NCI-H2029 treated with DMSO at 0.1 percent for 48 hours (cell line): ENCODE measurements at regions not wholly inside any gene's neighbourhood (a gene's known extent, or its start where the extent isn't known, plus 50 kb on each side); places are given as distances from the start of the nearest gene placed in this dataset.
"Not testable (repeated sequence)": the region's sequence is repeated elsewhere in the genome, so short reads cannot be mapped to it uniquely, and the experiment has no call there.

Experiments
- DNase-seq: peaks from one replicate; lab custom pipeline; 2025; lab: John Stamatoyannopoulos, UW

GRCh38 chr1:157325220-157325619 is 187.0 kb upstream of the ETV3 start:
- no peak for DNase-seq

DNA sequence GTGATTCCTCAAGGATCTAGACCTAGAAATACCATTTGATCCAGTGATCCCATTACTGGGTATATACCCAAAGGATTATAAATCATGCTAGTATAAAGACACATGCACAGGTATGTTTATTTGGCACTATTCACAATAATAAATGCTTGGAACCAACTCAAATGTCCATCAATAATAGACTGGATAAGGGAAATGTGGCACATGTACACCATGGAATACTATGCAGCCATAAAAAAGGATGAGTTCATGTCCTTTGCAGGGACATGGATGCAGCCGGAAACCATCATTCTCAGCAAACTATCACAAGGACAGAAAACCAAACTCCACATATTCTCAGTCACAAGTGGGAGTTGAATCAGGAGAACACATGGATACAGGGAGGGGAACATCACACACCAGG is 183.8 kb upstream of the ETV3 start:
- DNase-seq: not testable (repeated sequence)

DNA sequence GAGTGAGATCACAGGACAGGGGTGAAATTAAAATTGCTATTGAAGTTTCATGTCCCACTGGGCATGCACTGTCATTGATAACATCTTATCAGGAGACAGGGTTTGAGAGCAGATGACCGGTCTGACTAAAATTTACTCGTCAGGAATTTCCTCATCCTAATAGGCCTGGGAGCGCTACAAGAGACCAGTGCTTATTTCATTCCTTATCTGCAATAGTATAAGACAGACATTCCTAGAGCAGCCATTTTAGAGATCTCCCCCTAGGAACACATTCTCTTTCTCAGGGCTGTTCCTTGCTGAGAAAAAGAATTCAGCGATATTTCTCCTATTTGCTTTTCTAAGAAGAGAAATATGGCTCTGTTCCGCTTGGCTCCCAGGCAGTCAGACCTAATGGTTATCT is 181.4 kb upstream of the ETV3 start:
- no peak for DNase-seq

GRCh38 chr1:157317229-157317628 is 179.0 kb upstream of the ETV3 start:
- not testable (repeated sequence) for DNase-seq

DNA sequence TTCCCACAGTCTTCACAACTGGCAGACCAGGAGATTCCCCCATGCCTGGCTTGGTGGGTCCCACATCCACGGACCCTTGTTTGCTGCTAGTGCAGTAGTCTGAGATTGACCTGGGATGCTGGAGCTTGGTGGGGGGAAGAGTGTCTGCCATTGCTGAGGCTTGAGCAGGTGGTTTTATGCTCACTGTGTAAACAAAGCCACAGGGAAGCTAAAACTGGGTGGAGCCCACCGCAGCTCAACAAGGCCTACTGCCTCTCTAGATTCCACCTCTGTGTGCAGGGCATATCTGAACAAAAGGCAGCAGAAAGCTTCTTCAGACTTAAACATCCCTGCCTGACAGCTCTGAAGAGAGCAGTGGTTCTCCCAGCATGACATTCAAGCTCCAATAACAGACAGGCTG is 177.3 kb upstream of the ETV3 start:
- DNase-seq: peak; percentile 9

DNA sequence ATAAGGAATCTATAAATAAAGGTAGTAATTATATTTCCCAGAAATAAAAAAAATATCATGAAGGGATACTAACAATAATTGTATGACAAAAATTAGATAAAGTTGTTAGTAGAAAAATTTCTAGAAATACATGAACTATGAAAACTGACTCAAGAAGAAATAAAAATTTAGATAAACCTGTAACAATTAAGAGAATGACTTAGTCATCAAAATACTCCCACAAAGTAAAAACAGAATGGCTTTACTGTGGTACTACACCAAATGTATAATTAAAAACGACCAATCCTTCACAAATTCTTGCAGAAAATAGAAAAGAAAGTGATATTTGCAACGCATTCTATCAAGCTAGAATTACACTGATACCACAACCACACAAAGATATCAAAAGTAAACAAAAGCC is 176.2 kb upstream of the ETV3 start:
- DNase-seq: no peak

DNA sequence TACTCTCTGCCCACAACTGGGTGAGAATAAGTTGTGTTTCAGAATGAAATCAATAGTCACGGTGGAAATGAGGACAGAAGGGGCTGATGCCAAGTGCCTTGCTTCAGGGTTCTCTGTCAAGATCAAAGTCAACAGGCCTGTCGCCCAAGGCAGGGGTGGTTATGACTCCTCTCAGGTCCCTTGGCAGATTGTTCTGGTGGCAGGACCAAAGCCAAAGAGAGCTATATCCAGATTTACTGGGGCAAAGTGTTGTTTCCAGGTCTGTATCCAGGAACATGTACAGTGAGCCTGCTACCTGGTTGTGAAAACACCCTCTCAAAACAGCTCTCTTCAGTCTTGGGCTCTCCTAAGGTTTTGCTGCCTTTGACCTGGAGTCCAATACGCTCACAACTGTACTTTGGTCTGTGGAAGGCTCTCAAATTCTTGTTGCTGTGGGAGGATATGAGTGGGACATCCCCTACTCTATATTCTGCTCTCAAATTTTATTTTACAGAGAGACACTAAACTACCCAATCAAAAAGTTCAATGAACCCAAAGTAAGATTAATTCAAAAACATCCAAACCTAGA is 175.1 kb upstream of the ETV3 start:
- peak; percentile 36 for DNase-seq

DNA sequence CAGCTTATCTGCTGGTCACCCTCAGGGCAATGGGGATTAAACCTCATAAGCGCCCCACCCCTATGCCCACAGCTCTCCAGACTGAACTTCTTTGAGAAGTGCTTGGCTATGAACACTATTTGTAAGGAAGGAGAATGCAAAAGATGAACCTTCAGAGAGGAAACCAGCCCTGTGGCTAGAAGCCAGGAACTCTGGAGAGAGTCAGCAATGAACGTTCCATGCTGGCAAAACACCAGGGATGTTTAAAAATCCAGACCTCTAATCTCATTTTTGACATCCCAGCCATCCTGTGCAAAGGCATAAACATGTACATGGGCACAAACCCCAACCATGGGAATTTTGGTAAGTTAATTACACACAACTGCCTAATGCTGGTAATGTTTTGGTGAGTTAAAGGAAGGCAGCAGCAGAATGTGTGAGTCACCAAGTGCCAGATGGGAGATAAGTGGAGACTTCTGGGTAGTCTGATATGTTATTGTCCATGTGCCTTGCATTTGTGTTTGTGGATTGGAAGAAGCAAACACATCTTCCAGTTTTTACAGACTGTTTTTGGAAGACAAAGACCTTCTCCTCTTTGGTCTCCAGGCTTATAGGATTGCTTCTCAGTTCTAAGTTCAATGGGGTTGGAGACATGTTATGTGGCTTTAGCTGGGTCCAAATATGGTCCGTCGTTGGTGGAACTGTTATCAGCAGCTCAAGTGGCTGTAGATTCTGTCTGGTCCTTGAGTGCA is 174.1 kb upstream of the ETV3 start:
- peak; percentile 34 for DNase-seq

- no peak for DNase-seq
Observed at GRCh38 chr1:157311730-157312081, 173.5 kb upstream of the ETV3 start.

- peak; percentile 20 for DNase-seq
Observed at GRCh38 chr1:157310805-157311729, 172.9 kb upstream of the ETV3 start.

DNA sequence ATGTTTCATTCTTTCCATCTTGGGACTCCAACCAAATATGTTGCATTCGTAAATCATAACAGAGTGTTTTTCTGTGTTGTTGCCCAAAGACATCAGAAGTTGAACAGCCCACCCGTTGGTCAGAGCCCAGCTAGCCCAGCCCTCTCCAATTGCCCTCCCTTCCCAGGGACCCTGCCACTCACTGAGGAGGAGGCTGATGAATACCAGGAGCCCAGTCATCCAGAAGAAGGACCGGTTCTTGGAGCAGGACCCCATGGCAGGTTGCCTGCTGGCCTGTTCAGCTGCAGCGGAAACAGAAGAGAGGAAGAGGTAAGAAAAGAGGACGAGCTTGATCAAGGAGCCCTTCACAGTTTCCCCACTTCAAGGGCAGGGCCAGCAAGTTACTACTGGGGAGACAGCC is 172.2 kb upstream of the ETV3 start:
- no peak for DNase-seq

DNA sequence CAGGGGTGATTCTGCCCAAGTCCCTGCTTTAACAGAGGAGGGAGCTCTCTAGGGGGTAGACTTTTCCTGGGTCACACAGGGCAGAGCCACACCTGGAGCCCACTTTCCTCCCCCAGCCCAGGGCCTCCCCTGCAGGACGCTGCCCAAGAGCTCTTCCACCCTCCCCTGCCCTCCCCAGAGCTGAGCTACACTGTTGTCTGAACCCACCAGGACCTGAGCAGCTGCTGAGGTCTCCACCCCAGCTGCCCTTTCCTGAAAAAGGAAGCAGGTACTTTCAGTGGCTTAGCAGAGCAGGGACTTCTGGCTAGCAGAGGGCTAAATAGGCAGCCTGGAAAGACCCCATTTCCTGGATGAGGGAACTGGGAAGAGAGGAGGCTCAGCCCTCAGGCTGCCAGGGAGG is 169.3 kb upstream of the ETV3 start:
- DNase-seq: no peak

DNA sequence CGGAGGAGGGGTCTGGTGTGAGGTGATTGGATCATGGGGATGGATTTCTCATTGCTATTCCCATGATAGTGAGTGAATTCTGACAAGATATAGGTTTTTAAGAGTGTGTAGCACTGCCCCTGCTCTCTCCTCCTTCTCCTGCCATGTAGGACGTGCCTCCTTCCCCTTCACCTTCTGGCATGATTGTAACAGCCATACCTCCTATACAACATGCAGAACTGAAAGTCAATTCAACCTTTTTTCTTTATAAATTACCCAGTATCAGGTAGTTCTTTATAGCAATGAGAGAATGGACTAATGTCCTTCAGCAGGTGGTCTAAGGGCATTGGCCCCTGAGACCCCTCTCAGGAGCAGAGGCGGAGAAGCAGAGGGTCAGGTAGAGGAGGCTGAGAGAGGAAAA is 168.7 kb upstream of the ETV3 start:
- DNase-seq: no peak

DNA sequence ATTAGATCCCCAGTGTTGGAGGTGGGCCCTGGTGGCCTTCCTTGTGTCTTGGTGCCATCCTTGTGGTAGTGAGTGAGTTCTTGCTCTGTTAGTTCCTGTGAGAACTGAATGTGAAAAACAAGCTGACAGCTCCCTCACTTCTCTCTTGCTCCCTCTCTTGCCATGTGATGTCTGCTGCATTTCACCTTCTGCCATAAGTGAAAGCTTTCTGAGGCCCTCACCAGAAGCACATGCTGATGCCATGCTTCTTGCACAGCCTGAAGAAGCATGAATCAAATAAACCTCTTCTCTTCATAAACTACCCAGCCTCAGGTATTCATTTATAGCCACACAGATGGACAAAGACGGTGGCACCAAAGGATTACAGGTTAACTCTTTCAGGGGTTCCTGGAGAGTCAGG is 166.1 kb upstream of the ETV3 start:
- no peak for DNase-seq

- no peak for DNase-seq
Observed at GRCh38 chr1:157302724-157303123, 164.5 kb upstream of the ETV3 start.

- no peak for DNase-seq
Observed at GRCh38 chr1:157302199-157302497, 164.0 kb upstream of the ETV3 start.

DNA sequence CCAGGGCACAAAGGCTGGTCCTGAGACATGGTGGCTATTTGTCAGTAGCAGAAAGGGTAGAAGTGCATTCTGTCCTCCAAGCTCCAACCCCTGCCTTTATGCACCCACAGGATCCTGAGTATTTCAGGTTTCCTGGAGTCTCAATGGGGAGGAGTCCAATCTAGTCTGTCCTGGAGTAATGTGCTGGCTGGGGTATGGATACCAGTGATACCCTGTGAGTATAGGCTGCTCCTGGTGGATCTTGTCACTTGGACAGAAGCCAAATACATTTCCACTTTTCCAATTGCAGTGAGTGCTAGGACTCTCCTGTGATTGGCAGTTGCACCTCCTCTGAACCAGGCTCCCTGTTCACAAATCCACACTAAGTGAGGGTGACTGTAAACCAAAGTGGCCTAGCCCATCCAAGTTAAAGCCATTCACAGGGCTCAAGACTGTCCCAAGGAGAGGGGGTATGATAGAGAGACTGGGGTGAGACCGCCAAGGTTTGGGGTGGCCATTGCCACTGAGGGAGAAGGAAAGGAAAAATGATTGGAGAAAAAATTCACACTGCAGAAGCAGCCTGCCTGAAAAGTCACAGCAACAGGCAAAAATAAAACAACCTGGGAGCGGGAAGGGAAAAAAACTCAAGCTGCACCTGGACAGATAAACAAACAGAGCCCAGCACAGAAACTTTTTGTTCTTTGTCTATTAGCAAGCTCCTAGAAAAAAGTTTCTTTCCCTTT is 163.4 kb upstream of the ETV3 start:
- no peak for DNase-seq

- not testable (repeated sequence) for DNase-seq
Observed at GRCh38 chr1:157294387-157295145, 156.4 kb upstream of the ETV3 start.

- DNase-seq: no peak
Observed at GRCh38 chr1:157292809-157293564, 154.8 kb upstream of the ETV3 start.

- DNase-seq: no peak
Observed at GRCh38 chr1:157292302-157292701, 154.1 kb upstream of the ETV3 start.

DNA sequence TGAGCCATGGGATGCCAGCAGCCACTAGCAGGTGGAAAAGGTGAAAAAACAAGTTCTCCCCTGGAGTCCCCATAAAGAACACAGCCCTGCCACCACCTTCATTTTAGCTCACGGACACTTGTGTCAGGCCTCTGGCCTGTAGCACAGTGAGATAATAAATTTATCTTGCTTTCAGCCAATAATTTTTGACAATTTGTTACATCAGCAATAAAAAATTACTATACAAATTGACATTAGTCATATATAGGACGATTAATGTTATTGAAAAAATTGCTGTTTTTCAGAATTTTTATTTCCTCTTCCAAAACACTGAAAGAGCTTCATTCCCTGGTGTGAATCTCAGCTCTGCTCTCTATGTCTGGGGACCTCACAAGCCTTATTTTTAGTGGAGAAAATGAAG is 152.9 kb upstream of the ETV3 start:
- no peak for DNase-seq
